NCI-H1417 (cell line): ENCODE measurements at regions not wholly inside any gene's neighbourhood (a gene's known extent, or its start where the extent isn't known, plus 50 kb on each side); places are given as distances from the start of the nearest gene placed in this dataset.
"Not testable (repeated sequence)": the region's sequence is repeated elsewhere in the genome, so short reads cannot be mapped to it uniquely, and the experiment has no call there.

Source experiments
- DNase-seq, 3 experiments: peaks; one replicate each; lab custom pipeline; 2025; lab: John Stamatoyannopoulos, UW

- DNase-seq, result no peak
Measured at GRCh38 chr17:54353789-54354525, 531.2 kb downstream of the KIF2B start.

DNA sequence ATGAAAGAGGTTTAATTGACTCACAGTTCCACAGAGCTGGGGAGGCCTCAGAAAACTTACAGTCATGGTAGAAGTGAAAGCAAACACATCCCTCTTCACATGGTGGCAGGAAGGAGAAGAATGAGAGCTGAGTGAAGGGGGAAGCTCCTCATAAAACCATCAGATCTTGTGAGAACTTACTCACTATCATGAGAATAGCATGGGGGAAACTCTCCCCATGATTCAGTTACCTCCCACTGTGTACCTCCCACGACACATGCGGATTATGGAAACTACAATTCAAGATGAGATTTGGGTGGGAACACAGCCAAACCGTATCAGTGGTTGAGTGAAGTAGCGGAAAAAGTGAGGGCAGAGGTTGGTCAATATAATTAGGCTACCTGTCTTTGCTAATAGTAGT, 538.3 kb downstream of the KIF2B start:
- not testable (repeated sequence) for DNase-seq

DNA sequence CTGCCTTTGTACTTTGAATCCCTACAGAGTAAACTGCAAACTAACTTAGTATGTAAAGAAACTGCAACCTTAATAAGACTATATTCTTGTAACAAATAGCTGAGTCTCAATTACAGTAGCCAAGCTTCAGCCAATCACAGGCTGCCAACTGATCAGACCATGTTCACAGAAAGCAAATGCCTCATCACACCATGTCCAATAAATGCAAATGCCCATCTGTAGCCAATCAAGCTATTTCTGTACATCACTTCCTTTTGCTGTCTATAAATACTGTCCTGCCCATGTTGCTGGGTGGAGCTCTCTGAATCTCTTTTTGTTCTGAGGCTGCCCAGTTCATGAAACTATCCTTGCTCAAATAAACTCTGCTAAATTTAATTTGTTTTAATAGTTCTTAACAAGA, 531.7 kb upstream of the TOM1L1 start:
- DNase-seq, result no peak

DNA sequence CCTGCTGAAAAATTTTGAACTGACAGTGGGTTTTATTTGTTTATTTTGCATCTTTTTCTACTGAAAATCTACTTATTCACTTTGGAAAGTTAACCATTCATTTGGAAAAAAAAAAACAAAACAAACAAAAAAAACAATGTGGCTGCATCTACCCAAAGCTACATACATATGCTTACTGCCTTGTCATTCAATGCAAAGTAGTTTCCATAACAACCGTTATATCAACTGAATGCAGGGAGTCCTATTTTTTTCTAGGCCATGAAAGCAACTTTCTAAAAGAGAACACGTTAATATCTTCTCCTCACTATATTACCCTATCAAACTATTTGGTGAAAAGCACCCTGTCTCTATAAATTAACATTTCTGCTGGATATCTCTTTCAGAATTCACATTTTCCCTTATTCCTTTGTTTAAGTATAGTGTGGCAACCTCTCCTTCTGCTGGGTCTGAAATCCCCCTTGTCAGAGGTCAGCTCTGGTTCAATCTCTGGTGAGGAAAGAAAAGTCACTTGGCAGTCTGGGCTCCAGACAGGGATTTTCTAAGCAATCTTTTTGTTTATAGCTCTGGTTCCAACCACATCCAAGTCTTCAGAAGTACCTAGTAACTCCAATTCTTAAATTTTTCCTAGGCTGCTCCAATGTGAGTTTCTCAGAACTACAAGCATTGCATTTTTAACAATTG, 528.4 kb upstream of the TOM1L1 start:
- no peak for DNase-seq

- DNase-seq, result no peak
Measured at GRCh38 chr17:54373970-54374369, 526.7 kb upstream of the TOM1L1 start.

DNA sequence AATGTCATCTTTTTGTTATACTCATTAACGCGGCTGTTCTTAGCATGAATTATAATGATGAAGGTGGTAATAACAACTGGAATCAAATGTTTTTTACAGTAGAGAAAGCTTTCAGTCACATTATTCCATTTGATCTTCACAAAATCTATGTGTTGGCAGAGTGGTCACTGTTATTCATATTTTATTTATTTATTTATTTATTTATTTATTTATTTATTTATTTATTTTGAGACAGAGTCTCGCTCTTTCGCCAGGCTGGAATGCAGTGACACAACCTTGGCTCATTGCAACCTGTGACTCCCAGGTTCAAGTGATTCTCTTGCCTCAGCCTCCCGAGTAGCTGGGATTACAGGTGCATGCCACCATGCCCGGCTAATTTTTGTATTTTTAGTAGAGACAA, 524.2 kb upstream of the TOM1L1 start:
- DNase-seq, result not testable (repeated sequence)

GRCh38 chr17:54381482-54381881, 519.2 kb upstream of the TOM1L1 start:
- no peak for DNase-seq

GRCh38 chr17:54404259-54404658, 496.4 kb upstream of the TOM1L1 start:
- DNase-seq, result no peak

- no peak for DNase-seq
Measured at GRCh38 chr17:54405826-54406225, 494.8 kb upstream of the TOM1L1 start.

- no peak for DNase-seq
Measured at GRCh38 chr17:54408731-54409130, 491.9 kb upstream of the TOM1L1 start.

DNA sequence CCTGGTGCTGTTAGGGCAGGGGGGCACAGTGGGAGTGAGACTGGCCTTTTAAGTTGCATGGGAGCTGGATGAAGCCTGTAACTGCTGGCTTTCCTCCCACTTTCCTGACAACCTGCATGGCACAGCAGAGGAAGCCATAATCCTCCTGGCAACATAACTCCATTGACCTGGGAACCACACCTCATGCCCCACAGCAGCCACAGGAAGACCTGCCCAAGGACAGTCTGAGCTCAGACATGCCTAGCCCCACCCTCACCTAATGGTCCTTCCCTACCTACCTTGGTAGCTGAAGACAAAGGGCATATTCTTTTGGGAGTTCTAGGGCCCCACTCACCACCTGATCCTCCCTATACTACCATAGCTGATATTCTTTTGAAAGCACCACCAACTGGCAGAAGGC, 482.2 kb upstream of the TOM1L1 start:
- no peak for DNase-seq

- DNase-seq, result no peak
Measured at GRCh38 chr17:54425671-54426070, 475.0 kb upstream of the TOM1L1 start.

DNA sequence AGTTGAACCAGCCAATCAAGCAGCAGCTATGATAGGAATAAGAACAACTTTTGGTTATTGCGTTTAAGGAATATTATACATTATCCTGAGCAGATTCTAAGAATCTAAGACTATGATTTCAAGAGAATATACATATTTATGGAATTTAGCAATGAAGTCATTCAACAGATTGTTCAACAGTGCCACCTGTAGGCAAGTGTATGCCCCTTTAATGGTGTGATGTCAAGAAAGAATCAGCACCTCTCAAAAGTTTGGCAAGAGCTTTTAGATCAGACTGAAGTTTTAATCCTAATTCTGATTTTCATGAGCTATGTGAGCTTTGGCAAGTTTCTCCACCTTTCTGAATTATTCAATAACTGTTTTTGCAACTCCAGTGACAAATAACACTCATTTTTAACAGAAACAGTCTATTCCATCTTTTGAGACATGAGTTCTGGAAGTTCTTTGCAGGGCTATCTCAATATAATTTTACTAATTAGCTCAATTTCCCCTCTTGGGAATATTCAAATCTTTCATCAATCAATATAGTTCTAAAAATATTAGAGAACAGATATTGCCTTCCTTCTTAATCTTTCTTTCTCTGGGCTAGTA, 474.3 kb upstream of the TOM1L1 start:
- DNase-seq, result peak in 2 of 3 experiments; percentile 24 to 30

- no peak for DNase-seq
Measured at GRCh38 chr17:54435966-54436365, 464.7 kb upstream of the TOM1L1 start.

DNA sequence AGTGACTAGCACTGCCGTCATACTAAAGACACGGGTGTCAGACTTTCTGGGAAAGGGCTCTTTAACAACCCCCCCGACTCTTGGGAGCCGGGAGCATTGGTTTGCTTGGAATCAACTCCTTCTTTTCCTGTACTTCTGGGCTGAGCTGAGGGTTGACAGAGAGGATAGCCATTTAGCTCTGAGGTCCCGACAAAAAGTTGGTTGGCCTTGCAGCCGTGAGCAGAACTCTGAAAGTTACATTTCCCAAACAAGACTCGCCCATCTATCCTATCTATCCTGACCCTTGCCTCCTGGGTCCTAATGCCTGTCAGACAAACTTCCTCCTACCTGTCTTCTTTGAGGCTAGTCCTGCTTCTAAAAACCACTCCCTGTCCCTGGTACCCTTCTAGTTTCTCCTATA, 460.8 kb upstream of the TOM1L1 start:
- no peak for DNase-seq

DNA sequence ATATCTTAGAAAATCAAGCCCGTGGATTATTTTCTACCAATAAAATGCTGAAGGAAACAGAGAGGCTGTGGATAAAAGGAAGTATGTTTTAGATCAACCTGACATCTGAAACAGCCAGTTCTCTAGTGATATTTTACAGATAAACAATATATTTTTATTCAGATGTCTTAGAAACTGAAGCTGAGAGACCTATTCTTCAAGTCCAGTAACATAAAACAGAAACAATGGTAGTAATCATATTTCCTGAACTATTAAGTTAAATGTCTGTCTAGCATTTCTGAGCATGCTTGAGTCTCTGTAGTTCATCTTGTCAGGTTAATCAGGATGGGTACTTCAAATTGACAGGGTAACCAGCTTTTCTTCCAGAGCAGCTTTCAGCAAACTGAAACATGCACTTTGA, 449.6 kb upstream of the TOM1L1 start:
- DNase-seq, result no peak

- DNase-seq, result no peak
Measured at GRCh38 chr17:54452666-54453348, 447.8 kb upstream of the TOM1L1 start.

DNA sequence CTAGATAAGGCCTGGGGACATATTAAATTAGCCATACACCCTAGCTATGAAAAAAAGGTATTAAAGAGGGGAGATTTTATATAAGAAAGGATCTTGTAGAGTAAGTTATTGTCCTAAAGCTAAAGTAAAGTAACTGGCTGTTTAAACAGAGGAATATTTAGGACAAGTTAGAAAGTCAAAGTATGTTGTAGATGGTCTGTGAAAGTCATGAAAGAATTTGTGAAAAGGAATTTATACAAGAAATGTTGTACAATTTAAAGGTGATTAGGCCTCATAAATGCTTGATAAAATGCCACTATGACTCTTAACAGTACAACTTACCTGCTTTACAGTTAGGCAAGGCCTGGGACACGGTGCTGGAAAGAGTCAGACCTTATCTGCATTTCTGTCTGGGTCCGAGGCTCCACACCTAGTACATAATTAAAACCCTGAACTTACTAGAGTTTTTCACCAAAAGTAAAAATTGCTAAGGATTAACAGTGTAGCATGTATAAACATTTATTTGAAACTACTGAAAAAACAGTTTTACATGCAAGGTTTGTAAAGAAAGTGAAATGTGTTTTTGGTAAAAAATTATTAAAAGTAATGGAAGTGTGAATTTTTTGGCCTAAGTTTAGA, 445.3 kb upstream of the TOM1L1 start:
- DNase-seq, result no peak

DNA sequence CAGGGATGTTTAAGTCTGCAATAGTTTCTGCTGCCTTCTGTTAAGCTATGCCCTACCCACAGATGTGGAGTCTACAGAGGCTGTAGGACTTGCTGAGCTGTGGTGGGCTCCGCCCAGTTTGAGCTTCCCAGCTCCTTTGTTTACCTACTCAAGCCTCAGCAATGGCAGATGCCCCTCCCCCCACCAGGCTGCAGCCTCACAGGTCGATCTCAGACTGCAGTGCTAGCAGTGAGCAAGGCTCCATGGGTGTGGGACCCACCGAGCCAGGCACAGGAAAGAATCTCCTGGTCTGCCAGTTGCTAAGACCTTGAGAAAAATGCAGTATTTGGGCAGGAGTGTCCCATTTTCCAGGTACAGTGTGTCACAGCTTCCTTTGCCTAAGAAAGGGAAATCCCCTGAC, 435.2 kb upstream of the TOM1L1 start:
- not testable (repeated sequence) for DNase-seq

GRCh38 chr17:54466875-54467274, 433.8 kb upstream of the TOM1L1 start:
- DNase-seq, result no peak

GRCh38 chr17:54482843-54483242, 417.8 kb upstream of the TOM1L1 start:
- DNase-seq, result no peak

DNA sequence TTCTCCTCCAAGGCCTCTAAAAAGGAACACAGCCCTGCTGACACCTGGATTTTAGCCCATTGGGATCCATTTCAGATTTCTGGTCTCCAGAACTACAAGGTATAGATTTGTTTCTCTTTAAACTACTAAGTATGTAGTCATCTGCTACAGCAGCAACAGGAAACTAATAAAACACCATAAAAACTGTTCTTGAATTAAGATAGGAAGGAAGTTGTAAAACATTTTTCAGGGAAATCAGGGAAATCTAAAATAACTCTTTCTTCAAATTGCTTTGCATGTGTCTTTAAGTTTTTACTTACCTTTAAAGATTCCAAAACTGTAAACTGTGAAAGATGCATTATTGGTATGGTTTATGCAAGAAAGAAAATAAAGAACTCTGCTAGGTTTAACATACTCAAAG, 407.0 kb upstream of the TOM1L1 start:
- DNase-seq, result no peak
